ENCODE measurements at regions not wholly inside any gene's neighbourhood (a gene's known extent, or its start where the extent isn't known, plus 50 kb on each side); places are given as distances from the start of the nearest gene placed in this dataset.
"Not testable (repeated sequence)": the region's sequence is repeated elsewhere in the genome, so short reads cannot be mapped to it uniquely, and the experiment has no call there.

- H3K27me3 ChIP-seq (ENCODE audit: control insufficient read depth in 1 of 2, insufficient read depth in 2 of 2, low read length in 1 of 2): no peaks in the 10 kb centered on the region
- ATAC-seq (ENCODE audit: low FRiP score) (no peak), DNase-seq (no peak)
- no peaks in the 10 kb centered on the region for H3K9me3 ChIP-seq (ENCODE audit: control insufficient read depth, low read length)
- H3K4me3 ChIP-seq (ENCODE audit: low read length in 2 of 2): no peak overlapping the region
- 63 to 77% methylated on average over 2 of the region's 2 CpGs for WGBS, 2 donors
- H3K4me1 ChIP-seq (ENCODE audit: control insufficient read depth in 1 of 2, insufficient read depth in 2 of 2, low read length in 2 of 2): no peaks in the 10 kb centered on the region
- no peak overlapping the region for H3K27ac ChIP-seq (ENCODE audit: low read depth in 1 of 2, low read length in 2 of 2)
- intact Hi-C loops (cut with DNase I): loop anchor here in 1 of 2 donors (5.0 to 10.0 kb wide), 2 partner anchors 637 to 745 kb away; no protein-coding TSS in a partner anchor
- H3K36me3 ChIP-seq (ENCODE audit: control insufficient read depth in 1 of 2, insufficient read depth in 2 of 2, low read length in 1 of 2): no peaks in the 10 kb centered on the region
Measured at GRCh38 chr13:50167224-50167947, 152.1 kb downstream of the KCNRG start.

- ATAC-seq (ENCODE audit: low FRiP score): no peak
- H3K36me3 ChIP-seq (ENCODE audit: control insufficient read depth in 1 of 2, insufficient read depth in 2 of 2, low read length in 1 of 2): no peaks in the 10 kb centered on the region
- 88 to 91% methylated on average over 4 of the region's 4 CpGs for WGBS, 2 donors
- no peak for DNase-seq
- no peaks in the 10 kb centered on the region for H3K9me3 ChIP-seq (ENCODE audit: control insufficient read depth, low read length)
- H3K27me3 ChIP-seq (ENCODE audit: control insufficient read depth in 1 of 2, insufficient read depth in 2 of 2, low read length in 1 of 2): no peaks in the 10 kb centered on the region
- intact Hi-C loops (cut with DNase I): loop anchor here in 1 of 2 donors (5.0 to 10.0 kb wide), 2 partner anchors 637 to 744 kb away; no protein-coding TSS in a partner anchor
- no peak overlapping the region for H3K27ac ChIP-seq (ENCODE audit: low read depth in 1 of 2, low read length in 2 of 2)
- no peaks in the 10 kb centered on the region for H3K4me1 ChIP-seq (ENCODE audit: control insufficient read depth in 1 of 2, insufficient read depth in 2 of 2, low read length in 2 of 2)
- H3K4me3 ChIP-seq (ENCODE audit: low read length in 2 of 2): no peak overlapping the region
Measured at GRCh38 chr13:50167967-50168366, 152.7 kb downstream of the KCNRG start.

GRCh38 chr13:50168786-50169185, 153.5 kb downstream of the KCNRG start:
- no peak overlapping the region for H3K27ac ChIP-seq (ENCODE audit: low read depth in 1 of 2, low read length in 2 of 2)
- H3K9me3 ChIP-seq (ENCODE audit: control insufficient read depth, low read length): no peaks in the 10 kb centered on the region
- H3K36me3 ChIP-seq (ENCODE audit: control insufficient read depth in 1 of 2, insufficient read depth in 2 of 2, low read length in 1 of 2): no peaks in the 10 kb centered on the region
- ATAC-seq (ENCODE audit: low FRiP score) (no peak), DNase-seq (no peak)
- WGBS, 2 donors: 68 to 80% methylated on average over 2 of the region's 2 CpGs
- H3K4me1 ChIP-seq (ENCODE audit: control insufficient read depth in 1 of 2, insufficient read depth in 2 of 2, low read length in 2 of 2): no peaks in the 10 kb centered on the region
- H3K27me3 ChIP-seq (ENCODE audit: control insufficient read depth in 1 of 2, insufficient read depth in 2 of 2, low read length in 1 of 2): no peaks in the 10 kb centered on the region
- intact Hi-C loops (cut with DNase I): loop anchor here in 1 of 2 donors (5.0 to 10.0 kb wide), 2 partner anchors 636 to 744 kb away; no protein-coding TSS in a partner anchor
- no peak overlapping the region for H3K4me3 ChIP-seq (ENCODE audit: low read length in 2 of 2)

GRCh38 chr13:50170447-50171037, 155.3 kb downstream of the KCNRG start:
- intact Hi-C loops (cut with DNase I): loop anchor here (5.0 to 10.0 kb wide), 2 partner anchors 362 to 624 kb away; no protein-coding TSS in a partner anchor
- no peak for ATAC-seq (ENCODE audit: low FRiP score)
- 20 to 27% methylated on average over 2 of the region's 2 CpGs for WGBS, 2 donors

GRCh38 chr13:50171590-50172282, 156.5 kb downstream of the KCNRG start:
- Histone ChIP-seq H3K4me1 (ENCODE audit: control insufficient read depth in 1 of 2, insufficient read depth in 2 of 2, low read length in 2 of 2) (no peaks in the 10 kb centered on the region), H3K9me3 (ENCODE audit: control insufficient read depth, low read length) (no peaks in the 10 kb centered on the region), H3K36me3 (ENCODE audit: control insufficient read depth in 1 of 2, insufficient read depth in 2 of 2, low read length in 1 of 2) (no peaks in the 10 kb centered on the region), H3K27ac (ENCODE audit: low read depth in 1 of 2, low read length in 2 of 2) (no peak overlapping the region), H3K4me3 (ENCODE audit: low read length in 2 of 2) (no peak overlapping the region), H3K27me3 (ENCODE audit: control insufficient read depth in 1 of 2, insufficient read depth in 2 of 2, low read length in 1 of 2) (no peaks in the 10 kb centered on the region)
- intact Hi-C loops (cut with DNase I): loop anchor here (5.0 to 10.0 kb wide), 2 partner anchors 361 to 623 kb away; no protein-coding TSS in a partner anchor
- 95 to 98% methylated on average over 15 of the region's 15 CpGs for WGBS, 2 donors
- no peak for DNase-seq
- no peak for ATAC-seq (ENCODE audit: low FRiP score)

More at GRCh38 chr13:50170447-50171037, 155.3 kb downstream of the KCNRG start:
- H3K27me3 ChIP-seq (ENCODE audit: control insufficient read depth in 1 of 2, insufficient read depth in 2 of 2, low read length in 1 of 2): no peaks in the 10 kb centered on the region
- no peak overlapping the region for H3K27ac ChIP-seq (ENCODE audit: low read depth in 1 of 2, low read length in 2 of 2)
- DNase-seq: no peak
- no peaks in the 10 kb centered on the region for H3K4me1 ChIP-seq (ENCODE audit: control insufficient read depth in 1 of 2, insufficient read depth in 2 of 2, low read length in 2 of 2)
- H3K36me3 ChIP-seq (ENCODE audit: control insufficient read depth in 1 of 2, insufficient read depth in 2 of 2, low read length in 1 of 2): no peaks in the 10 kb centered on the region
- no peaks in the 10 kb centered on the region for H3K9me3 ChIP-seq (ENCODE audit: control insufficient read depth, low read length)
- H3K4me3 ChIP-seq (ENCODE audit: low read length in 2 of 2): no peak overlapping the region

GRCh38 chr13:50173045-50173444, 157.8 kb downstream of the KCNRG start:
- not testable (repeated sequence) for H3K4me1 ChIP-seq (ENCODE audit: control insufficient read depth in 1 of 2, insufficient read depth in 2 of 2, low read length in 2 of 2); H3K27me3 ChIP-seq (ENCODE audit: control insufficient read depth in 1 of 2, insufficient read depth in 2 of 2, low read length in 1 of 2); H3K27ac ChIP-seq (ENCODE audit: low read depth in 1 of 2, low read length in 2 of 2); H3K9me3 ChIP-seq (ENCODE audit: control insufficient read depth, low read length); DNase-seq; H3K4me3 ChIP-seq (ENCODE audit: low read length in 2 of 2); H3K36me3 ChIP-seq (ENCODE audit: control insufficient read depth in 1 of 2, insufficient read depth in 2 of 2, low read length in 1 of 2); ATAC-seq (ENCODE audit: low FRiP score)
- intact Hi-C loops (cut with DNase I): loop anchor here (5.0 to 10.0 kb wide), 2 partner anchors 359 to 622 kb away; no protein-coding TSS in a partner anchor
- WGBS, 2 donors: 91 to 98% methylated on average over 2 of the region's 2 CpGs

GRCh38 chr13:50174630-50175029, 159.4 kb downstream of the KCNRG start:
- intact Hi-C loops (cut with DNase I): loop anchor here (5.0 to 10.0 kb wide), 2 partner anchors 358 to 620 kb away; no protein-coding TSS in a partner anchor
- no peak overlapping the region for H3K27ac ChIP-seq (ENCODE audit: low read depth in 1 of 2, low read length in 2 of 2)
- H3K27me3 ChIP-seq (ENCODE audit: control insufficient read depth in 1 of 2, insufficient read depth in 2 of 2, low read length in 1 of 2): no peaks in the 10 kb centered on the region
- no peak for ATAC-seq (ENCODE audit: low FRiP score)
- no peaks in the 10 kb centered on the region for H3K9me3 ChIP-seq (ENCODE audit: control insufficient read depth, low read length)
- H3K4me1 ChIP-seq (ENCODE audit: control insufficient read depth in 1 of 2, insufficient read depth in 2 of 2, low read length in 2 of 2): no peaks in the 10 kb centered on the region
- WGBS, 2 donors: 100% methylated on average over 1 of the region's 1 CpG
- no peak overlapping the region for H3K4me3 ChIP-seq (ENCODE audit: low read length in 2 of 2)
- no peaks in the 10 kb centered on the region for H3K36me3 ChIP-seq (ENCODE audit: control insufficient read depth in 1 of 2, insufficient read depth in 2 of 2, low read length in 1 of 2)
- DNase-seq: no peak

GRCh38 chr13:50179977-50180376, 164.7 kb downstream of the KCNRG start:
- DNase-seq (no peak), ATAC-seq (ENCODE audit: low FRiP score) (no peak)
- no peaks in the 10 kb centered on the region for H3K4me1 ChIP-seq (ENCODE audit: control insufficient read depth in 1 of 2, insufficient read depth in 2 of 2, low read length in 2 of 2)
- H3K27ac ChIP-seq (ENCODE audit: low read depth in 1 of 2, low read length in 2 of 2): no peak overlapping the region
- H3K27me3 ChIP-seq (ENCODE audit: control insufficient read depth in 1 of 2, insufficient read depth in 2 of 2, low read length in 1 of 2): no peaks in the 10 kb centered on the region
- no peak overlapping the region for H3K4me3 ChIP-seq (ENCODE audit: low read length in 2 of 2)
- intact Hi-C loops (cut with DNase I): loop anchor here in 1 of 2 donors (10.0 kb wide), 1 partner anchor 615 kb away; no protein-coding TSS in a partner anchor
- H3K36me3 ChIP-seq (ENCODE audit: control insufficient read depth in 1 of 2, insufficient read depth in 2 of 2, low read length in 1 of 2): no peaks in the 10 kb centered on the region
- WGBS, 2 donors: 50 to 94% methylated on average over 1 of the region's 1 CpG
- H3K9me3 ChIP-seq (ENCODE audit: control insufficient read depth, low read length): no peaks in the 10 kb centered on the region
